SK-N-MC (cell line): ENCODE measurements at regions not wholly inside any gene's neighbourhood (a gene's known extent, or its start where the extent isn't known, plus 50 kb on each side); places are given as distances from the start of the nearest gene placed in this dataset.

Source experiments
- EZH2 ChIP-seq: fragments of 200-600 bp; sonication (generic); IDR thresholded peaks from one replicate; pipeline ENCODE4 v1.6.1; 2017; ENCODE audit warnings: antibody characterized with exemption
- POLR2AphosphoS5 ChIP-seq: IDR thresholded peaks from 2 replicates; pipeline ENCODE4 v1.6.1; 2012; ENCODE audit warnings: mild to moderate bottlenecking, low read depth, low read length, borderline replicate concordance

GRCh38 chr10:30731963-30732362, 102.4 kb upstream of the LYZL2 start:
- TF ChIP-seq EZH2 (no peak), POLR2AphosphoS5 (no peak)
